HG02938 (cell line): ENCODE measurements at regions not wholly inside any gene's neighbourhood (a gene's known extent, or its start where the extent isn't known, plus 50 kb on each side); places are given as distances from the start of the nearest gene placed in this dataset.

Source experiments
- ATAC-seq: cut with Tn5 transposase; IDR thresholded peaks from one replicate; pipeline ENCODE4 v1.9.1; 2021; ENCODE audit warnings: mild to moderate bottlenecking, moderate library complexity; ENCODE audit not compliant: unreplicated experiment

GRCh38 chr10:28250782-28251181 is 52.1 kb downstream of the MPP7 start:
- ATAC-seq, result no peak

GRCh38 chr10:28250358-28250757 is 52.5 kb downstream of the MPP7 start:
- no peak for ATAC-seq

- no peak for ATAC-seq
Observed at GRCh38 chr10:28249512-28249911, 53.4 kb downstream of the MPP7 start.

DNA sequence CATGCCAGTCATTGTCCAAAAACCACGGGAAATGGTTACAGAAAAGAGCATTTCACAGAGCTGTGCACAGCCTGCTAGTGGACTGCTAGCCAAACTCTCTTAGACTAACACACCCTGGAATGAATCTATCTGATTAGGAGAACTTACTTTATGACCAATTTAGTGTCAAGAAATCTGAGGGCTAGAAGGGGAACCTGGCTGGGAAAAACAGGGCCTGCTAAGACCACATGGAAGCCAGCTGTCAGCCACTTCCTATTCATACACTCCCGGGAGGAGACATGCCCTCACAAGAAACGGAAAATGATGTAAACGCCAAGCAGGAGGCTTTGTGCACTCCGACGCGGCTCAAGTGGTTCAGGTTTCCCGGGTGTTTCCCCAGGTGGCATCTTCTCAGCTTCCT is 54.8 kb downstream of the MPP7 start:
- no peak for ATAC-seq

DNA sequence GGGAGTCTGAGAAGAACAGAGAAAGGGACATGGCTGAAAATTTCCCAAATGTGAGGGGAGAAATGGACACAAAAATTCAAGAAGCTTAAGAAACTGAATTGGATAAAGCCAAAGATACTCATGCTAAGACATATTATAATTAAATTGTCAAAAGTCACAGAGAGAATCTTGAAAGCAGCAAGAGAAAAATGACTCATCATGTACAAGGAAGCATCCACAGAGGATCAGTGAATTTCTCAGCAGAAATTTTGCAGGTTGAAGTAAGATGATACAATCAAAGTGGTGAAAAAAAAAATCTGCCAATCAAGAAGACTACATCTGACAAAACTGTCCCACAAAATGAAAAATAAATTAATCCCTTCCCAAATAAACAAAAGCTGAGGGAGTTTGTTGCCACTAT is 56.8 kb downstream of the MPP7 start:
- ATAC-seq, result no peak

DNA sequence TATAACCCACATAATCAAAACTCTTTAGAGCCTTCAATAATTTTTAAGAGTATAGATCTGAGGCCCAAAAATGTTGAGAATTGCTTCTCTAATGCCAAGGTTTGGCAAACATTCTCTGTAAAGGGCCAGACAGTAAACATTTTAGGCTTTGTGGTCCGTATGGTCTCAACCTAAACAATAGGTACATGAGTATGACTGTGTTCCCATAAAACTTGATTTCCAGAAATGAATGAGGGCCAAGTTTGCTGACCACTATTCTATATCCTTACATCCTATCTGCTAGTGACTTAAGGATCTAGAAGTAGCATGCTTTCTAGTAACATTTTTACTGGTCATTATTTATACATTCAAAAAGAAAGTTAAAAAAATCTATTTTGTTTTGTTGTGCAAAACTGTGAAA is 58.9 kb downstream of the MPP7 start:
- ATAC-seq, result no peak

GRCh38 chr10:28242555-28243204 is 60.2 kb downstream of the MPP7 start:
- no peak for ATAC-seq

GRCh38 chr10:28241741-28242399 is 61.0 kb downstream of the MPP7 start:
- ATAC-seq, result peak; percentile 47

- no peak for ATAC-seq
Observed at GRCh38 chr10:28240400-28240799, 62.5 kb downstream of the MPP7 start.

- no peak for ATAC-seq
Observed at GRCh38 chr10:28236591-28236990, 66.3 kb downstream of the MPP7 start.

GRCh38 chr10:28220811-28221210 is 82.1 kb downstream of the MPP7 start:
- no peak for ATAC-seq

DNA sequence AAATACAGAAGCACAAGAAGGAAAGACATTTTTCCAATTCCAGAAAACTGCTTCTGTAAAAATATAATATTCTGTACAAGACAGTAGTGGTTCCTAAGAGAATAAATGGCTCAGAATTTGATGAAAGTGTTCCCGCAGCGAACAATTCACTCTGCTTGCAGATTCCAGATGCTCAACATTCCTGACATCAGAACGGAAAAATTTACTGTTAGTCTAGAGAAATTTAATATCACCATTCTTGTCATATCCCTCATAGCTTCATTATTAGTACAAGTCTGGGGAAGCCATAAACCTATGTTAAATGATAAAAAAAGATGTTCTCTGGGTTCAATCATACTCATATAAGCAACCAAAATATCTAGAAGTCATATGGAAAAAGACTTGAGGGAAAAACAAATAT is 83.6 kb downstream of the MPP7 start:
- ATAC-seq, result no peak

- no peak for ATAC-seq
Observed at GRCh38 chr10:28217848-28218247, 85.0 kb downstream of the MPP7 start.

DNA sequence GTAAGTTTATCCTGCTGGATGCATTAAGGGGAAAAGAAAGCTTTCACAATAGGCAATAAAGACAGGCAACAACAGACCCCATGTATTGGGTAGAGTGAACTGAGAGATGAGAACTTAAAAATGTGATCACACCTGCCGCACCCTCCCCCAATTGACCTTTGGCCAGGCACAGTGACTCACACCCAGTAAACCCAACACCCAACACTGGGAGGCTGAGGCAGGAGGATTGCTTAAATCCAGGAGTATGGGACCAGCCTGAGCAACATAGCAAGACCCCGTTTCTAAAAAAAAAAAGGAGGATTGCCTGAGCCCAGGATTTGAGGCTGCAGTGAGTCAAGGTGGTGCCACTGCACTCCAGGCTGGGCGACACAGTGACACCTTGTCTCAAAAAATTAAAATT is 86.9 kb downstream of the MPP7 start:
- ATAC-seq, result no peak

DNA sequence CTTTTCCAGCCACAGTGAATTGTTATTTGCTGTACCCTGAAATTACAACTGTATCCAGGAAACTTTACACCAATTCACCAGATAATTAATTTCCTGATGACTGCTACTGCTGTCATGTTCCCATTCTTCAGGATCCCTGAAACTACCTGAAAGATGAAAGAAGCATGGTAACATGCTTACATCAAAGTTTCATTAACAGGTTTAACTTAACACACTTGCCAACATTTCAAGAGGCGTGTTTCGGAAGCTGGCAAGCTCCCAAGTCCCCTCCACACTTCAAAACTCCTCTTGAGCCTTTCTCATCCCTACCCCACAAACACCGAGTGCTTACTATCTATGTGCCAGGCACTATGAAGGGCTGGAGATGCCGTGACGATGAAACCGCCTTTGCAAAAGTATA is 88.6 kb downstream of the MPP7 start:
- no peak for ATAC-seq

DNA sequence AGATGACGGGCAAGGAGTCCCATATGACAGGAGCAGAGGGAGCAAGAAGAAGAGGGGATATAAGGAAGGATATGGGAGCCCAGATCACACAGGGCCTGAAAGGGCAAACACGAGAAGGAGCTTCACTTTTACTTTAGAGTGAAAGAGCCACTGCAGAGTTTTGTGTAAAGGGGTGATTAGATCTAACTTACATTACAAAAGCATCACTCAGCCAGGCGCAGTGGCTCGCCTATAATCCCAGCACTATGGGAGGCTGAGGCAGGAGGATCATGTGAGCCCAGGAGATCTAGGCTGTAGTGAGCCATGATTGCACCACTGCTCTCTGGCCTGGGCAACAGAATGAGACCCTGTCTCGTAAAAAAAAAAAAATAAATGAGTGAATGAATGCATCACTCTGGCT is 91.1 kb downstream of the MPP7 start:
- ATAC-seq, result no peak

GRCh38 chr10:28207799-28208198 is 95.1 kb downstream of the MPP7 start:
- ATAC-seq, result no peak

DNA sequence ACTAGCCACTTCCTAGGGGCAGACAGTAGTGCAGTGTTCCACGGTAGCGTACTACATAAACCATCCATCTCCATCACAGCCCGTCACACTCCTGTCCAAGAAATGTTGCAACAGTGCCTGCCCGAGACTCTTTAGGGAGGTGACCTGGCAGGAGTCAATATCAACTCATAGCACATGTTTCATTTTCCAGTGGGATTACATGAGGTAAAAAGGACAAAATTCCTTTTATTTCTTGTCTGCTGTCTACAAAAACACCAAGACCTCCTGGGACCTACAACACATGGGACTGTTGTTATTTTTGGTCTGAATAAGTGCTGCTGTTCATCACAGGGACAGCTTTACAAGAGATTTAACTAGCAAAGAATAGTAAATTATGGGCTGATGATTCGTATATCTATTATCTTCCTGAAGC is 99.9 kb downstream of the MPP7 start:
- ATAC-seq, result no peak

- no peak for ATAC-seq
Observed at GRCh38 chr10:28201410-28202400, 101.2 kb downstream of the MPP7 start.

DNA sequence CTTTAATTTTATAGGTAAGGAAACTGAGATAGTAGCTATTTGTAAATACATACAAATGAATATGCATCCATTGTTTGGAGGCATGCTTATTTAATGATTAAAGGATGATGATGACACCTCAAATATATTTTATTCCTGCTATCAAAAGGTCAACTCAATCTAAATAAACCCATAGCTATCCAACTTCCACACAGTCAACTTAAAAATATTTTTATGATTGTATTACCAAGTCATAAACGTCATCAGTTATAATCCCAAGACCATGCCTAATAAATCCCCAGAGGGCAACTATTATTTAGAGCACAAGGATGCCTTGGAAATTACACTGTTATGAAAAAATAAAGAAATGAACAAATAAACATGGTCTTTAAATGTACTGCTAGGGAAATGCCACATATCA is 102.1 kb downstream of the MPP7 start:
- no peak for ATAC-seq

- no peak for ATAC-seq
Observed at GRCh38 chr10:28199941-28200340, 102.9 kb downstream of the MPP7 start.

DNA sequence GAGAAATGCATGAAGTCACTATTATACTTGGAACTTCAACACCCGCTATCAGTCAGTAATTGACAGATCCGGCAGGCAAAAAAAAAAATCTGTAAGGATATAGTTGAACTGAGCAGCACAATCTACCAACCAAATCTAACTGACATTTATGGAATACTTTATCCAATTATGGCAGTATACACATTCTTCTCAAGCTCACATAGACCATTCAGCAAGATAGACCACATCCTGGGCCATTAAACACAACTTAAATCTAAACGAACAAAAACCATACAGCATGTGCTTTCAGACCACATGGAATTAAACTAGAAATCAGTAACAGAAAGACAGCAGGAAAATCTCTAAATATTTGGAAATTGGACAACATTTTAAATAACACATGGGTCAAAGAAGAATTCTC is 112.7 kb downstream of the MPP7 start:
- ATAC-seq, result no peak
